ENCODE measurements at regions not wholly inside any gene's neighbourhood (a gene's known extent, or its start where the extent isn't known, plus 50 kb on each side); places are given as distances from the start of the nearest gene placed in this dataset.
"Not testable (repeated sequence)": the region's sequence is repeated elsewhere in the genome, so short reads cannot be mapped to it uniquely, and the experiment has no call there.

DNA sequence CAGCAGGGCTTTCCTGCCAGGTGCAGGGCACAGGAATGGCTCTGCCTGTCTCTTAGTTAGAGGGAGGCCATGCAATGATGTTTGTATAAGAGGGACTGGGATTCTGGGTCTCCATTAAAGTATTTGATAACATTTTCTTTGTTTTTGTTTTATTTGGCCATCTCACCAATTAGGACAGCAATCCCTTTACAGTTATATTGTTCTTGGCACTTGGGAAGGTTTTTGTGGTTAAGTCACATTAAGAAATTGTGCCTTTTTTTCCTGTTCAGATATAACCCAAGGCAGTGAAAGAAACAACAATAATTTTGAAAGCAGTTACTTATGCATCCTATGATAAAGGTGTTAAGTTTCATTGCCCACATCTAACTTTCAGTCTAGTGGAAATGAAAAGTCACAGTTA lies 237.4 kb upstream of the PRSS58 start:
- not testable (repeated sequence) for DNase-seq

DNA sequence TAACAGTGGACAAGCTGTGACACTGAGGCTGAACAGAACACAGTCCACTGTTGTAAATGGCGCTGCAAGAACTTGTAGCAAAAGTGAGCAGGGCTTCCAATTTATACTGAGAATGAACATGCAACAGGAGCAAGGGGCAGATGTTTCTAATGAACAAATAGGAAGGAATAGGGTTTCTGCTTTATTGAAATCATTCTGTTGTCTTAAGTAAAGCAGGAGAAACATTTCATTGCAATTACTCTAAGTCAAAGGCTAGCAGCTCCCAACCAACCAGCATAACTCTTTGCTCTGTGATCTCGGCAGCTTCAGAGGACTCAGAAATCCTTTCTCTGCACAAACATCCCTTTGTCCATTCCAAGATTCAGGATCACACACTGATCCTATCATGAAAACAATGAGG lies 236.2 kb upstream of the PRSS58 start:
- no peak for DNase-seq

GRCh38 chr7:142488842-142489241 lies 231.0 kb upstream of the PRSS58 start:
- DNase-seq: no peak

- DNase-seq: no peak
Measured at GRCh38 chr7:142488036-142488633, 230.3 kb upstream of the PRSS58 start.

- not testable (repeated sequence) for DNase-seq
Measured at GRCh38 chr7:142487565-142487964, 229.7 kb upstream of the PRSS58 start.

DNA sequence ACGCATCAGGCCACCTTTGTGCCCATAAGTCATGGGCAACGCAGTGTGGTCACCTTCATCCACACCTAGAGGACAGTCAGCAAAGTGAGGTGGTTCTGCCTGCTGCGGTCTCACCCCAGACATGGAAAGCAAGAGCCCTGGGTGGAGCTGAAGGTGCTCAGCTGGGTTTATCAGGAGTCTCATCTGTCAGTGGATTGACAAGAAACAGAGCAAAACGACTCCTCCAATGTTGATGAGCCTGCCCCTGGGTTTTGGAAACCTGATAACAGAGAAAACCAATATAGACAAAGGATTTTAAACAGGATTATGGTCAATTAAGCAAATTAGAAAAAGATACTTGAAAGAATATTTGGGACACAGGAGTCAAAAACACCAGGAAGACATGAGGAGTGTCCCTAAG lies 229.3 kb upstream of the PRSS58 start:
- DNase-seq: no peak

DNA sequence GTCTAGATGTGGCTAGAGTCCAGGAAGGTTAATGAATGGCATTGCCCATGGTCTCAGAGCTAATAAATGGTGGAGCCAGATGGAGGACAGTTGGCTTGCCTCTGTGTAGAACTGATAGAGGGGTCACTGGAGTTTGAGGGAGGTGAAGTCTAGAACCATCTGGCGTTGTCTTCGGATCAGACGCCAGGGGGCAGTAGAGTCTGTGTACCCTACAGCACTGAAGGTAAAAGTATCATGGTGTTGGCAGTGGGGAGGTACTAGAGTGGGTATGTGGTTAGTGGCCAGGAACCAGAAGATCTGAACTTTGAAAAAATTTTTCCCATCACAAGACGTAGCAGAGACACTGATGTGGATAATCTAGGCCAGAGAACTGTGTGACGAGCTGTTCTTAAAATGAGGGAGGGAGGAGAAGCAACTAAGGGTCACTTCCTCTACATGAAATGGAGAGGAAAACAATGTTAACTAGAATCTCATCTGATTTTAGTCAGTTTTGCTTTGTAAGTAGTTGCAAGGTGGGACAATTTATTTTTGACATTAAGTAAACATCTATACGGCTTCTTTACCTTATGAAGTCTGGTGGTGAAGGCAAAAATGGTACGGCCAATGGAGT lies 227.9 kb upstream of the PRSS58 start:
- DNase-seq: no peak

- DNase-seq: no peak
Measured at GRCh38 chr7:142483659-142484317, 225.9 kb upstream of the PRSS58 start.

DNA sequence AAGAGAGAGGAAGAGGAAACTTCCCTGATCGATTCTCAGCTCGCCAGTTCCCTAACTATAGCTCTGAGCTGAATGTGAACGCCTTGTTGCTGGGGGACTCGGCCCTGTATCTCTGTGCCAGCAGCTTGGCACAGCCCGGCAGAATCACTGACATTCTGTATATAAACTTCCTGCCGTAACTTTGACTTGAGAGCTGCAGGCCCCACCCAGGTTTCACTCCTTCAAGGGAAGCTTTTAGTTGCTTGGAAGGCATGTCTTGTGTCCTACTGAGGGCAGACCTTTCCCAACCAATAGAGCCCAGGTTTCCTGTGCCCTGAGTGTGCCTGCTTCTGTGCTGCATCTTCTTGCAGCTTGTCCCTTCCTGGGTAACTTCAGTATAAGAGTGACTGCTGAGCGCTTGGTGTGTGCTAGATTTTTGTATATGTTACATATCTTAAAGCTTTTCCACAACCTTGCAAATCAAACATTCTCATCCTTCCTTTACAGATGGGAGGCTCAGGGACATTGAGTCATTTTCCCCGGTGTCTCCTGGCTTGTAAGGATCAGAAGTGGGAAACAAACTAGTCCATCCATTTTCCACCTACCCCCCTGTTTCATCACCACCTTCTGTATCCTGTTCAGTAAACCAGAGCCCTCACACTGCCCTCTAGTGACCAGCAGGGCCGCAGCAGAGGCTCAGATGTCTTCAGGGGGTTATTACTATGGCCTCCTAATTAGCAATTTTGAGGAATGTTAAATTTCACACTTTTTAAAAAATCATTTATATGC lies 225.2 kb upstream of the PRSS58 start:
- peak; percentile 53 for DNase-seq

DNA sequence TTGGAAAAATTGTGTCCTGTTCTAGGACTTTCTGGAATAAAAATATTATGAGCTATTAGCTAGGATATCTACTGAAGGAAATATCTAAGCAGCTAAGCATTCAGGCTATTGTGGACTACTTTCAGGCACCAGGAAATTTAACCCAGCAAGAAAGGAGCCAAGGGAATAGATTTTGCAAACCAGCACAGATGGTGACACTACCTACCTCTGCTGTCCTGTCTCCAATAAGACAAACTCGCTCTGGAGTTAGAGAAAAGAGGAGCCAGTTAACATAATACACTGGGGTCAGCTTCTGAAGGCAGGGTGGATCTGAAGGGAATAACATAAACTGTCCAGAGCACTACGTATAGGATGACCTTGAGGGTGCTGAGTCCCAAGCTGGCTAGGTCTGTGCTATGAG lies 223.7 kb upstream of the PRSS58 start:
- no peak for DNase-seq

DNA sequence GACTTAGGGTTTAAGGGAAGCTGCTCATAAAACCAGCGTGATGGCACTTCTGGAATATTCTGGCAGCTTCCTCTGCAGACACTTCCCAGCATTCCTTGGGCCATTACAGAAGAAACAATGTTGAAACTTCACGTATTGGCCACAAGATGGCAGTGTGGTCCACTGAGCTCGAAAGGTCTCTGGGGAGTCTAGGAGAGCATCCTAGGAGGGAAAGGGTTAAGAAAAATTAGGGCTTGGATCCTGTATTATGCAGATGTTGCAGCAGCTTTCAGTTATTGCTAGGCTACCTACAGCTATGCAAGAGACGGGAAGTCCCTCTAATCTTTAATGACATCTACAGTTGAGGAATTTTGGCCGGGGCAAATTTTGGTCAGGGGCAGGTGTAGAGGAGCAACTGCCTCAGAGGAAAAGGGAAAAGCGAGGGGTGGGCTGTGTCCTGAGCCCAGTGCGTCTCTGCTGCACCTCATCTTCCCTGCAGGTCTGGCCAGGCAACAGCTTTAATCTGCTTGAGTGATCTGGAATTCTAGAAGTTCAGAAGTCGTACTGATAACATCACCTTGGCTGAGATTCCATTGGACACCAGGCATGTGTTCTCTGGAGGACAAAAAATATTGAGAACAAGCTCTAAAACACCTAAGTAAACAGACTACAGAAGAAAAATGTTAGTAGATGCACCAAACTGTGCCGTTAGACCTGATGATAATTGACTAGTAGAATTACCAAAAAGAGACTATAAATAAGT lies 220.8 kb upstream of the PRSS58 start:
- DNase-seq: no peak

DNA sequence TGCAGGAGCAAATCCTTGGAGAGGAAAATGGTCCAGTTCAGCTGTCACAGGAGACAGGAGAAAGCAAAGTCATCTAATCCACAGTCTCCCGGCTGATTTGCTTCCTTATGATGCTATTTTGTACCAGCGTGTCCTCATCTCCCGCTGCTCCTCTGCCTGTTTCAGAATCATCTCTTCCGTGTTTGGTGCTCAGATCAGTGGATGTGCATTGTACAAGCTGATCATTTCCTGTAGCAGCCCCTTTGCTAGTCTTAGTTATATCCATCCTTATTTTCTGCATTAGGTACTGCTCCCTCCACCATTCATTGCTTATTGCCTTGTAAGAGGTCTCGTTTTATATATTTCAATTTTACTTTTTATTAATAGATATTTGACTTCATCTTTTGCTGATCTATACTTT lies 219.9 kb upstream of the PRSS58 start:
- not testable (repeated sequence) for DNase-seq

DNA sequence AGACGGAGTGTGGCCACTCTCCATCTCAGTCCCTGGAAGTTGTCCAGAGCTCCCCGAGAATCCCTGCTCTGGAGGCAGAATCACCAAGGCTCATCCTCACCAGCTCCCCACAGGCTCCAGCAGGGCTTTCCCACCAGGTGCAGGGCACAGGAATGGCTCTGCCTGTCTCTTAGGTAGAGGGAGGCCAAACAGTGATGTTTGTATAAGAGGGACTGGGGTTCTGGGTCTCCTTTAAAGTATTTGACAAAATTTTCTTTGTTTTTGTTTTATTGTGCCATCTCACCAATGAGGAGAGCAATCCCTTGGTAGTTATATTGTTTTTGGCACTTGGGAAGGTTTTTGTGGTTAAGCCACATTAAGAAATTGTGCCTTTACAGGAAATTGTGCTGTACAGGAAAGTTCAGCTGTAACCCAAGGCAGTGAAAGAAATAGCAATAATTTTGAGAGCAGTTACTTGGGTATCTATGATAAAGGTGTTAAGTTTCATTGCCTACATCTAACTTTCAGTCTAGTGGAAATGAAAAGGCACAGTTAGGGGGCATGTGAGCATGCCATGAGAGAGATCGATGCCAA lies 219.3 kb upstream of the PRSS58 start:
- DNase-seq: no peak

GRCh38 chr7:142476077-142476476 lies 218.2 kb upstream of the PRSS58 start:
- no peak for DNase-seq

DNA sequence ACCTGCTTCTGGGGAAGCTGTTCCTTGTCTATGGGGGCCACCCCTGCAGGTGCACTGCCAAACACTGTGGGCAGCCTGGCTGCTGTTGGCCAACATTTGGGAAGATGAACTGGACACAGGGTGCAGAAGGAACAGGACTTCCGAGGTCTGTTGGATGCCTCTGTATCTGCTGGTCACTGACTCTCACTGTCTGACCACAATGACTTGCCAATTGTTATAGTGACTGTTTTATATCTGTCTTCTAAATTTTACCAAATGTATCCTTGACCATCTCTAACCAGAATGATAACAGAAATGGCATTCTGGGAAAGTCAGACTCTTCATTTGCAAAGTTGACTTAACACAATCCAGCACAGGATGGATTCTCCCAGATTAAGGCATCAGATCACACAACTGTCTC lies 214.0 kb upstream of the PRSS58 start:
- DNase-seq: no peak

DNA sequence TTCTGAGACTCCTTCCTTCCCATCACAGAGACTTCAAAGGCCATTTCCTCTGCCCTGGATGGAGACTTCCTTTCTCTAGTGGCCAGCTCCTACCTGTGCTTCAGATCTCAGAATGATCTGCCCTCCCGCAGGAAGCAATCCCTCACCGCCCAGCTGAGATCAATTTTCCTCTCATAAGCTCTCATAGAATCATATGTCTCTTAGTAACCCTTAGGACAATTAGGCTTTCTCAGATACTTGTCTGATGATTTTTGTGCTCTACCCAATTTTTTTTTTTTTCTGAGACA lies 212.6 kb upstream of the PRSS58 start:
- no peak for DNase-seq

DNA sequence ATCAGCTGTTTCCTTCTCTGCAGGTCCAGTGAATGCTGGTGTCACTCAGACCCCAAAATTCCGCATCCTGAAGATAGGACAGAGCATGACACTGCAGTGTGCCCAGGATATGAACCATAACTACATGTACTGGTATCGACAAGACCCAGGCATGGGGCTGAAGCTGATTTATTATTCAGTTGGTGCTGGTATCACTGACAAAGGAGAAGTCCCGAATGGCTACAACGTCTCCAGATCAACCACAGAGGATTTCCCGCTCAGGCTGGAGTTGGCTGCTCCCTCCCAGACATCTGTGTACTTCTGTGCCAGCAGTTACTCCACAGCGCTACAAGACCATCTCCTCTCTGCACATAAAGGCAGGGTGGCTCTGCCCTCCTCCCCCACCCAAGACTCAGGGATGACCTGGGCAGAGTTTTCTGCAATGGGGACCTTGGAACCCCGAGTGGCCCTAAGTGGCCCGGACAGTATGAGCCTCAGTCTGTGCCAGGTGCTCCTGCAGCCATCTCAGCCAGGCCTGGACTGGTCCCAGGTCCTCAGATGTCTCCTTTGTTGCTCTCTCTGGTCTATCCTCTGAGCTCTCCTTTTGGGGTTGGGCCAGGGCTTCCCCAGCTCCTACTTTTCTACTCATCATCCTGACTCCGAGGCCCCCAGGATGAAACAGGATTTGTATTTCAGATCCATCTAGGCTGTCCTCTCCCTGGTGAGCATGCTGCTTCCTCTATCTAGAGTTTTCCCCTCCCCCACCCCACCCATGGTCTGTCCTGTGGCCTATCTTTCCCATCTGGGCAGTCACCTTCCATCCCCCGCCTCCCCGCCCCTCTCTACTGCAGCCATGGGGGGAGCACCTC lies 212.1 kb upstream of the PRSS58 start:
- no peak for DNase-seq

DNA sequence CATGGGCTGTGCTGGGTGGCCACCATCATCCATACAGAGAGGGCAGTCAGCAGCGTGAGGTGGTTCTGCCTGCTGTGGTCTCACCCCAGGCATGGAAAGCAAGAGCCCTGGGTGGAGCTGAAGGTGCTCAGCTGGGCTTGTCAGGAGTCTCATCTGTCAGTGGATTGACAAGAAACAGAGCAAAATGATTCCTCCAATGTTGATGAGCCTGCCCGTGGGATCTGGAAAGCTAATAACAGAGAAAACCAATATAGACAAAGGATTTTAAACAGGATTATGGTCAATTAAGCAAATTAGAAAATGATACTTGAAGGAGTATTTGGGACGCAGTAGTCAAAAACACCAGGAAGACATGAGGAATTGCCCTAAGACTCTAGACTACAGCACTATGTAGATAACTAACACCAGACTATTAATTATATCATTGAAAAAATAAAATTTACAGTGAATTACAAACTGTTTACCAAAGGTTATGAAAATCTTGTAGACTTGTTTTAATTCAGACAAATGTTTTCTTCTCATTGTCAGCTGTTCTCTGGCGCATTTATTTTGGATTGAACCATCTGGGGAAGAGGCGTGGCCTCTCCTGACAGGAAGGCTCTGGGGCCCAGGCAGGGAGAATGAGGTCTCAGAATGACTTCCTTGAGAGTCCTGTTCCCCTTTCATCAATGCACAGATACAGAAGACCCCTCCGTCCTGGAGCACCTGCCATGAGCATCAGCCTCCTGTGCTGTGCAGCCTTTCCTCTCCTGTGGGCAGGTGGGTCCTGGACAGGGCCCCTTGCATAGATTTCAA lies 211.2 kb upstream of the PRSS58 start:
- DNase-seq: no peak

GRCh38 chr7:142467056-142467655 lies 209.3 kb upstream of the PRSS58 start:
- DNase-seq: not testable (repeated sequence)

- DNase-seq: no peak
Measured at GRCh38 chr7:142463401-142463850, 205.6 kb upstream of the PRSS58 start.

- DNase-seq: no peak
Measured at GRCh38 chr7:142461437-142461836, 203.6 kb upstream of the PRSS58 start.
